DND-41 (cell line): ENCODE measurements at regions not wholly inside any gene's neighbourhood (a gene's known extent, or its start where the extent isn't known, plus 50 kb on each side); places are given as distances from the start of the nearest gene placed in this dataset.

Experiments
- CTCF ChIP-seq: IDR thresholded peaks from 2 replicates; pipeline ENCODE4 v1.5.1; 2012; ENCODE audit warnings: borderline replicate concordance, low read length, moderate library complexity, mild to moderate bottlenecking; ENCODE audit not compliant: poor library complexity, severe bottlenecking; ENCODE audit errors: extremely low read depth
- EZH2 ChIP-seq: IDR thresholded peaks from 3 replicates; pipeline ENCODE4 v1.6.1; 2012; ENCODE audit warnings: borderline replicate concordance, low read depth, mild to moderate bottlenecking, moderate library complexity, low read length, inconsistent platforms; ENCODE audit not compliant: severe bottlenecking

- TF ChIP-seq CTCF: no peak
- no peak for TF ChIP-seq EZH2
Measured at GRCh38 chr5:39825301-39825700, 400.5 kb upstream of the DAB2 start.
